ENCODE measurements at regions not wholly inside any gene's neighbourhood (a gene's known extent, or its start where the extent isn't known, plus 50 kb on each side); places are given as distances from the start of the nearest gene placed in this dataset.

DNA sequence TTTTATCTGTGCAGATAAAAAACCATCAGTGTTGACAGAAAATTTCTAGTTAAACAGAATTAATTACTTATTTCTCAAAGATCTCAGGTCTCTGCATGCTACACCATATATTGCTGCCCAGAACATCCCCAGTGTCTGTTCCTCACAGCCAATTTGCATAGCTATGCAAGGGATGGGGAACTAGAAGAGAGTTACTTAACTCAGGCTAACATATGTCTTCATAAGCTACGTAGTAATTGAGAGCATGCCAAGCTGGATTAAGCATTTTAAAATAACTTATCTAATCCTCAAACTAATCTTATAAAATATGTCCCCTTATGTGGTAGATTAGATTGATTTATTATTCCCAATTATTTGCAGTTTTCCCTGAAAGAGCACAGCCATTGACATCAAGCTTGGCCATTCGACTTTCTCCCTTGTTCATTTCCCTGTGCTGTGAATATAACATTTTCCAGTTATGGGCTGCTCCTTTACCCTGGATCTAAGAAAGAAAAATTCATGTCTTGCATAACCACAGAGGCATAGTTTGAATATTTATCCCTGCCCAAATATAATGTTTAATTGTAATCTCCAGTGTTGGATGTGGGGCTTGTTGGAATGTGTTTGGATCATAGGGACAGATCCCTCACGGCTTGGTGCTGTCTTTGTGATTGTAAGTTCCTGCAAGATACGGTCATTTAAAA lies 69.1 kb downstream of the C11orf87 start (continued):
- TF ChIP-seq PKNOX1 (IDR thresholded peaks at IDR 0.05) = no peak
- TF ChIP-seq, protein P1, sequence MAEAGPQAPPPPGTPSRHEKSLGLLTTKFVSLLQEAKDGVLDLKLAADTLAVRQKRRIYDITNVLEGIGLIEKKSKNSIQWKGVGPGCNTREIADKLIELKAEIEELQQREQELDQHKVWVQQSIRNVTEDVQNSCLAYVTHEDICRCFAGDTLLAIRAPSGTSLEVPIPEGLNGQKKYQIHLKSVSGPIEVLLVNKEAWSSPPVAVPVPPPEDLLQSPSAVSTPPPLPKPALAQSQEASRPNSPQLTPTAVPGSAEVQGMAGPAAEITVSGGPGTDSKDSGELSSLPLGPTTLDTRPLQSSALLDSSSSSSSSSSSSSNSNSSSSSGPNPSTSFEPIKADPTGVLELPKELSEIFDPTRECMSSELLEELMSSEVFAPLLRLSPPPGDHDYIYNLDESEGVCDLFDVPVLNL (IDR thresholded peaks at IDR 0.05; ENCODE audit: low read depth, low read length) = no peak
- TF ChIP-seq, protein P2, sequence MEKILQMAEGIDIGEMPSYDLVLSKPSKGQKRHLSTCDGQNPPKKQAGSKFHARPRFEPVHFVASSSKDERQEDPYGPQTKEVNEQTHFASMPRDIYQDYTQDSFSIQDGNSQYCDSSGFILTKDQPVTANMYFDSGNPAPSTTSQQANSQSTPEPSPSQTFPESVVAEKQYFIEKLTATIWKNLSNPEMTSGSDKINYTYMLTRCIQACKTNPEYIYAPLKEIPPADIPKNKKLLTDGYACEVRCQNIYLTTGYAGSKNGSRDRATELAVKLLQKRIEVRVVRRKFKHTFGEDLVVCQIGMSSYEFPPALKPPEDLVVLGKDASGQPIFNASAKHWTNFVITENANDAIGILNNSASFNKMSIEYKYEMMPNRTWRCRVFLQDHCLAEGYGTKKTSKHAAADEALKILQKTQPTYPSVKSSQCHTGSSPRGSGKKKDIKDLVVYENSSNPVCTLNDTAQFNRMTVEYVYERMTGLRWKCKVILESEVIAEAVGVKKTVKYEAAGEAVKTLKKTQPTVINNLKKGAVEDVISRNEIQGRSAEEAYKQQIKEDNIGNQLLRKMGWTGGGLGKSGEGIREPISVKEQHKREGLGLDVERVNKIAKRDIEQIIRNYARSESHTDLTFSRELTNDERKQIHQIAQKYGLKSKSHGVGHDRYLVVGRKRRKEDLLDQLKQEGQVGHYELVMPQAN (conservative IDR thresholded peaks at IDR 0.05) = no peak
- no peak for TF ChIP-seq ATF3 (IDR thresholded peaks at IDR 0.05; ENCODE audit: borderline replicate concordance, extremely low read depth, low read depth, low read length)
- no peak for TF ChIP-seq DPF2 (IDR thresholded peaks at IDR 0.05)
- TF ChIP-seq, protein P3, sequence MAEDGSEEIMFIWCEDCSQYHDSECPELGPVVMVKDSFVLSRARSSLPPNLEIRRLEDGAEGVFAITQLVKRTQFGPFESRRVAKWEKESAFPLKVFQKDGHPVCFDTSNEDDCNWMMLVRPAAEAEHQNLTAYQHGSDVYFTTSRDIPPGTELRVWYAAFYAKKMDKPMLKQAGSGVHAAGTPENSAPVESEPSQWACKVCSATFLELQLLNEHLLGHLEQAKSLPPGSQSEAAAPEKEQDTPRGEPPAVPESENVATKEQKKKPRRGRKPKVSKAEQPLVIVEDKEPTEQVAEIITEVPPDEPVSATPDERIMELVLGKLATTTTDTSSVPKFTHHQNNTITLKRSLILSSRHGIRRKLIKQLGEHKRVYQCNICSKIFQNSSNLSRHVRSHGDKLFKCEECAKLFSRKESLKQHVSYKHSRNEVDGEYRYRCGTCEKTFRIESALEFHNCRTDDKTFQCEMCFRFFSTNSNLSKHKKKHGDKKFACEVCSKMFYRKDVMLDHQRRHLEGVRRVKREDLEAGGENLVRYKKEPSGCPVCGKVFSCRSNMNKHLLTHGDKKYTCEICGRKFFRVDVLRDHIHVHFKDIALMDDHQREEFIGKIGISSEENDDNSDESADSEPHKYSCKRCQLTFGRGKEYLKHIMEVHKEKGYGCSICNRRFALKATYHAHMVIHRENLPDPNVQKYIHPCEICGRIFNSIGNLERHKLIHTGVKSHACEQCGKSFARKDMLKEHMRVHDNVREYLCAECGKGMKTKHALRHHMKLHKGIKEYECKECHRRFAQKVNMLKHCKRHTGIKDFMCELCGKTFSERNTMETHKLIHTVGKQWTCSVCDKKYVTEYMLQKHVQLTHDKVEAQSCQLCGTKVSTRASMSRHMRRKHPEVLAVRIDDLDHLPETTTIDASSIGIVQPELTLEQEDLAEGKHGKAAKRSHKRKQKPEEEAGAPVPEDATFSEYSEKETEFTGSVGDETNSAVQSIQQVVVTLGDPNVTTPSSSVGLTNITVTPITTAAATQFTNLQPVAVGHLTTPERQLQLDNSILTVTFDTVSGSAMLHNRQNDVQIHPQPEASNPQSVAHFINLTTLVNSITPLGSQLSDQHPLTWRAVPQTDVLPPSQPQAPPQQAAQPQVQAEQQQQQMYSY (CRISPR knock-in tag; IDR thresholded peaks at IDR 0.05) = no peak
- TF ChIP-seq, protein P4, sequence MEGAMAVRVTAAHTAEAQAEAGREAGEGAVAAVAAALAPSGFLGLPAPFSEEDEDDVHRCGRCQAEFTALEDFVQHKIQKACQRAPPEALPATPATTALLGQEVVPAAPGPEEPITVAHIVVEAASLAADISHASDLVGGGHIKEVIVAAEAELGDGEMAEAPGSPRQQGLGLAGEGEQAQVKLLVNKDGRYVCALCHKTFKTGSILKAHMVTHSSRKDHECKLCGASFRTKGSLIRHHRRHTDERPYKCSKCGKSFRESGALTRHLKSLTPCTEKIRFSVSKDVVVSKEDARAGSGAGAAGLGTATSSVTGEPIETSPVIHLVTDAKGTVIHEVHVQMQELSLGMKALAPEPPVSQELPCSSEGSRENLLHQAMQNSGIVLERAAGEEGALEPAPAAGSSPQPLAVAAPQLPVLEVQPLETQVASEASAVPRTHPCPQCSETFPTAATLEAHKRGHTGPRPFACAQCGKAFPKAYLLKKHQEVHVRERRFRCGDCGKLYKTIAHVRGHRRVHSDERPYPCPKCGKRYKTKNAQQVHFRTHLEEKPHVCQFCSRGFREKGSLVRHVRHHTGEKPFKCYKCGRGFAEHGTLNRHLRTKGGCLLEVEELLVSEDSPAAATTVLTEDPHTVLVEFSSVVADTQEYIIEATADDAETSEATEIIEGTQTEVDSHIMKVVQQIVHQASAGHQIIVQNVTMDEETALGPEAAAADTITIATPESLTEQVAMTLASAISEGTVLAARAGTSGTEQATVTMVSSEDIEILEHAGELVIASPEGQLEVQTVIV (IDR thresholded peaks at IDR 0.05; ENCODE audit: borderline replicate concordance, partially characterized antibody) = no peak
- no peak for TF ChIP-seq YBX1 (IDR thresholded peaks at IDR 0.05)
- no peak for TF ChIP-seq CHD4 (IDR thresholded peaks at IDR 0.05)
- no peak for TF ChIP-seq RCOR1 (conservative IDR thresholded peaks at IDR 0.05; ENCODE audit: low read depth, low read length)
- TF ChIP-seq NR2C2 (IDR thresholded peaks at IDR 0.05; ENCODE audit: borderline replicate concordance, control insufficient read depth, insufficient read length, low read depth) = no peak
